HepG2 (cell line): ENCODE measurements at regions not wholly inside any gene's neighbourhood (a gene's known extent, or its start where the extent isn't known, plus 50 kb on each side); places are given as distances from the start of the nearest gene placed in this dataset.

Experiments
- BHLHE40 ChIP-seq: IDR thresholded peaks from 2 replicates; pipeline ENCODE4 v1.6.1; 2011; ENCODE audit warnings: low read length, improper control_type of control experiment
- CREB1 ChIP-seq, 2 experiments: fragments of 450-650 bp in 1 of 2; IDR thresholded peaks; 2 replicates each; pipeline ENCODE4 v1.6.1; 2016 to 2017; ENCODE audit warnings: control low read depth in 1 of 2, mild to moderate bottlenecking in 1 of 2, missing compliant biosample characterization in 1 of 2, missing genetic modification characterization in 1 of 2
- GATAD2A ChIP-seq: IDR thresholded peaks from 2 replicates; pipeline ENCODE4 v1.6.1; 2016
- HIVEP1 ChIP-seq: sonication (generic); formaldehyde crosslinking; IDR thresholded peaks from 2 replicates; pipeline ENCODE4 v1.4.0; 2020; ENCODE audit warnings: mild to moderate bottlenecking, missing genetic modification reagents
- HNF1A ChIP-seq, 2 experiments: sonication (generic) in 1 of 2; formaldehyde crosslinking in 1 of 2; IDR thresholded peaks; 2 replicates each; pipeline versions ENCODE4 v1.4.0 to v1.6.1; 2016 to 2020; ENCODE audit warnings: borderline replicate concordance in 1 of 2, low read depth in 1 of 2, mild to moderate bottlenecking in 1 of 2, missing genetic modification reagents in 1 of 2
- IKZF4 ChIP-seq: sonication (generic); formaldehyde crosslinking; IDR thresholded peaks from 2 replicates; pipeline ENCODE4 v1.5.1; 2020; ENCODE audit warnings: borderline replicate concordance, mild to moderate bottlenecking, low read depth, missing genetic modification reagents; ENCODE audit errors: not compliant biosample characterization
- KDM5B ChIP-seq: sonication (generic); formaldehyde crosslinking; IDR thresholded peaks from 2 replicates; pipeline ENCODE4 v1.4.0; 2020; ENCODE audit warnings: missing genetic modification reagents, mild to moderate bottlenecking, borderline replicate concordance
- MNT ChIP-seq: fragments of 450-650 bp; IDR thresholded peaks from 2 replicates; pipeline ENCODE4 v1.6.1; 2016
- MTA1 ChIP-seq: sonication (generic); formaldehyde crosslinking; IDR thresholded peaks from 2 replicates; pipeline ENCODE4 v1.4.0; 2020; ENCODE audit warnings: missing genetic modification reagents, mild to moderate bottlenecking, borderline replicate concordance
- RNF2 ChIP-seq: fragments of 450-650 bp; conservative IDR thresholded peaks from 2 replicates; pipeline ENCODE4 v1.6.1; 2016; ENCODE audit warnings: low read depth
- SOX5 ChIP-seq: IDR thresholded peaks from 2 replicates; pipeline ENCODE4 v1.6.1; 2016; ENCODE audit warnings: borderline replicate concordance
- SRSF1 ChIP-seq: fragments of 200-400 bp; formaldehyde crosslinking; optimal IDR thresholded peaks from 2 replicates; pipeline ENCODE3; 2017; ENCODE audit warnings: mild to moderate bottlenecking, low read depth, low read length, moderate library complexity
- TFDP2 ChIP-seq: sonication (generic); formaldehyde crosslinking; IDR thresholded peaks from 2 replicates; pipeline ENCODE4 v1.4.0; 2020; ENCODE audit warnings: missing genetic modification reagents
- WIZ ChIP-seq: sonication (generic); formaldehyde crosslinking; IDR thresholded peaks from 2 replicates; pipeline ENCODE4 v1.5.1; 2020; ENCODE audit warnings: mild to moderate bottlenecking, missing genetic modification reagents
- ZFP90 ChIP-seq: sonication (generic); formaldehyde crosslinking; IDR thresholded peaks from 2 replicates; pipeline ENCODE4 v1.8.0; 2022; ENCODE audit warnings: missing genetic modification reagents, mild to moderate bottlenecking, inconsistent platforms, borderline replicate concordance
- ZKSCAN1 ChIP-seq: fragments of 150-350 bp; IDR thresholded peaks from 2 replicates; pipeline ENCODE4 v1.6.1; 2014; ENCODE audit warnings: low read length
- ZKSCAN5 ChIP-seq: sonication (generic); formaldehyde crosslinking; IDR thresholded peaks from 2 replicates; pipeline ENCODE4 v1.5.1; 2020; ENCODE audit warnings: mild to moderate bottlenecking, missing genetic modification reagents
- ZNF501 ChIP-seq: sonication (generic); formaldehyde crosslinking; IDR thresholded peaks from 2 replicates; pipeline ENCODE4 v1.5.1; 2020; ENCODE audit warnings: mild to moderate bottlenecking, moderate library complexity, missing genetic modification reagents
- ZNF546 ChIP-seq: sonication (generic); formaldehyde crosslinking; conservative IDR thresholded peaks from 2 replicates; pipeline ENCODE4 v1.8.1; 2023; ENCODE audit warnings: mild to moderate bottlenecking, missing genetic modification reagents
- ZNF619 ChIP-seq: sonication (generic); formaldehyde crosslinking; IDR thresholded peaks from 2 replicates; pipeline ENCODE4 v1.4.0; 2020; ENCODE audit warnings: mild to moderate bottlenecking, missing genetic modification reagents

- TF ChIP-seq SRSF1 (peak; percentile 18), ZKSCAN1 (0 out of 2 replicates have a peak, but pooled peaks have one; percentile 29), KDM5B (CRISPR knock-in tag) (0 out of 2 replicates have a peak, but pooled peaks have one; percentile 37), BHLHE40 (peak; percentile 37; the same call in 1 of the 2 replicates), HNF1A (IDR thresholded peaks at IDR 0.05; ENCODE audit: low read depth) (no peak), HNF1A (CRISPR knock-in tag; IDR thresholded peaks at IDR 0.05; ENCODE audit: borderline replicate concordance) (no peak), ZFP90 (CRISPR knock-in tag) (0 out of 2 replicates have a peak, but pooled peaks have one; percentile 29), CREB1 (IDR thresholded peaks at IDR 0.05) (0 out of 2 replicates have a peak, but pooled peaks have one; percentile 19), CREB1 (CRISPR knock-in tag; IDR thresholded peaks at IDR 0.05) (peak; percentile 51; the same call in 1 of the 2 replicates), HIVEP1 (CRISPR knock-in tag) (peak; percentile 26; the same call in 1 of the 2 replicates), GATAD2A (peak; percentile 34; the same call in 1 of the 2 replicates), TFDP2 (no peak), ZNF619 (CRISPR knock-in tag) (0 out of 2 replicates have a peak, but pooled peaks have one; percentile 29), RNF2 (no peak), ZKSCAN5 (CRISPR knock-in tag) (peak; percentile 90), WIZ (CRISPR knock-in tag) (no peak), IKZF4 (CRISPR knock-in tag) (peak; percentile 59), ZNF546 (CRISPR knock-in tag) (0 out of 2 replicates have a peak, but pooled peaks have one; percentile 46), ZNF501 (CRISPR knock-in tag) (peak; percentile 68; the same call in 1 of the 2 replicates), MNT (peak; percentile 52), MTA1 (CRISPR knock-in tag) (peak; percentile 64; the same call in 1 of the 2 replicates), SOX5 (CRISPR knock-in tag) (peak; percentile 52; the same call in 1 of the 2 replicates)
Measured at GRCh38 chr2:74778381-74779264, 55.3 kb upstream of the HK2 start (continued).
